Dedifferentiated amniotic fluid mesenchymal stem cell (primary cell): ENCODE measurements at regions not wholly inside any gene's neighbourhood (a gene's known extent, or its start where the extent isn't known, plus 50 kb on each side); places are given as distances from the start of the nearest gene placed in this dataset.
A peak's percentile ranks its signal among the peaks of the same experiment; 100 is the strongest.
"Not testable (repeated sequence)": the region's sequence is repeated elsewhere in the genome, so short reads cannot be mapped to it uniquely, and the experiment has no call there.

ENCODE experiments used
- DNase-seq: peaks from one replicate; pipeline ENCODE4 v3.0.0-alpha.2; 2016; ENCODE audit errors: extremely low spot score

GRCh38 chr17:63250830-63251229 lies 195.3 kb downstream of the CYB561 start:
- peak; percentile 32 for DNase-seq

- no peak for DNase-seq
Measured at GRCh38 chr17:63258785-63259184, 187.3 kb downstream of the CYB561 start.

GRCh38 chr17:63262751-63263476 lies 183.2 kb downstream of the CYB561 start:
- no peak for DNase-seq

GRCh38 chr17:63265526-63265925 lies 180.6 kb downstream of the CYB561 start:
- DNase-seq = no peak

- DNase-seq = no peak
Measured at GRCh38 chr17:63267846-63268245, 178.3 kb downstream of the CYB561 start.

- no peak for DNase-seq
Measured at GRCh38 chr17:63268827-63269226, 177.3 kb downstream of the CYB561 start.

GRCh38 chr17:63270610-63271009 lies 175.5 kb downstream of the CYB561 start:
- no peak for DNase-seq

GRCh38 chr17:63274146-63274545 lies 172.0 kb downstream of the CYB561 start:
- no peak for DNase-seq

- DNase-seq = peak; percentile 81
Measured at GRCh38 chr17:63275318-63275970, 170.7 kb downstream of the CYB561 start.

GRCh38 chr17:63275971-63276745 lies 169.9 kb downstream of the CYB561 start:
- DNase-seq = no peak

- DNase-seq = no peak
Measured at GRCh38 chr17:63276821-63277220, 169.3 kb downstream of the CYB561 start.

GRCh38 chr17:63277629-63278028 lies 168.5 kb downstream of the CYB561 start:
- no peak for DNase-seq

GRCh38 chr17:63278728-63279442 lies 167.2 kb downstream of the CYB561 start:
- DNase-seq = no peak

GRCh38 chr17:63279498-63280230 lies 166.4 kb downstream of the CYB561 start:
- peak; percentile 30 for DNase-seq

GRCh38 chr17:63282455-63282854 lies 163.7 kb downstream of the CYB561 start:
- no peak for DNase-seq

GRCh38 chr17:63285551-63285950 lies 160.6 kb downstream of the CYB561 start:
- DNase-seq = no peak

- no peak for DNase-seq
Measured at GRCh38 chr17:63286254-63286653, 159.9 kb downstream of the CYB561 start.

- not testable (repeated sequence) for DNase-seq
Measured at GRCh38 chr17:63287006-63287405, 159.1 kb downstream of the CYB561 start.

GRCh38 chr17:63289931-63290330 lies 156.2 kb downstream of the CYB561 start:
- DNase-seq = no peak

- DNase-seq = no peak
Measured at GRCh38 chr17:63290351-63290750, 155.8 kb downstream of the CYB561 start.

GRCh38 chr17:63290784-63291183 lies 155.3 kb downstream of the CYB561 start:
- no peak for DNase-seq
